ENCODE measurements at regions not wholly inside any gene's neighbourhood (a gene's known extent, or its start where the extent isn't known, plus 50 kb on each side); places are given as distances from the start of the nearest gene placed in this dataset.
"Not testable (repeated sequence)": the region's sequence is repeated elsewhere in the genome, so short reads cannot be mapped to it uniquely, and the experiment has no call there.

- in situ Hi-C loops (cut with MboI; ENCODE audit: low sequenced_read_pairs); H2BK15ac ChIP-seq (ENCODE audit: low read depth, low read length); H3K4me3 ChIP-seq (ENCODE audit: insufficient read depth, low read depth, low read length); H3K4me1 ChIP-seq (ENCODE audit: control insufficient read depth, insufficient read depth, low read length); H3K27me3 ChIP-seq (ENCODE audit: control insufficient read depth, insufficient read depth, low read length); H2AFZ ChIP-seq (replicated peaks; ENCODE audit: low read length, poor library complexity); H3K9me1 ChIP-seq (ENCODE audit: insufficient read depth, low read length); H3K9ac ChIP-seq (ENCODE audit: low read depth, low read length); BruUV-seq (replicated peaks); intact Hi-C loops (cut with micrococcal nuclease); H3K18ac ChIP-seq (ENCODE audit: low read depth, low read length); H4K20me1 ChIP-seq (ENCODE audit: insufficient read depth, low read length); H4K91ac ChIP-seq (ENCODE audit: insufficient read depth, low read depth, low read length); ATAC-seq (ENCODE audit: low read depth); H2BK120ac ChIP-seq (ENCODE audit: low read depth, low read length); H3K4me2 ChIP-seq (ENCODE audit: low read depth, low read length); H3K27ac ChIP-seq (ENCODE audit: insufficient read depth, low read length); H3K9me3 ChIP-seq (ENCODE audit: control insufficient read depth, insufficient read depth, low read length); H2BK5ac ChIP-seq (ENCODE audit: low read depth, low read length, poor library complexity, severe bottlenecking); H3K23ac ChIP-seq (ENCODE audit: low read depth, low read length); H3K36me3 ChIP-seq (ENCODE audit: control insufficient read depth, insufficient read depth, low read length); H2AK5ac ChIP-seq (ENCODE audit: low read depth, low read length); H3K4ac ChIP-seq (ENCODE audit: low read depth, low read length); H3K79me1 ChIP-seq (ENCODE audit: low read depth in 1 of 2, low read length in 2 of 2); dilution Hi-C loops (cut with HindIII; ENCODE audit: low sequenced_read_pairs, unreplicated experiment); H3K14ac ChIP-seq (replicated peaks; ENCODE audit: low read depth, low read length); H2AK9ac ChIP-seq (replicated peaks; ENCODE audit: low read depth, low read length, poor library complexity); H4K5ac ChIP-seq (ENCODE audit: low read depth, low read length); POLR2A ChIA-PET (ENCODE audit: unreplicated experiment); H2BK20ac ChIP-seq (ENCODE audit: low read depth, low read length); H4K8ac ChIP-seq (ENCODE audit: low read depth in 2 of 2, low read length in 2 of 2); H3K56ac ChIP-seq (ENCODE audit: extremely low read depth, insufficient read depth, low read length): not testable (repeated sequence)
- peak; percentile 25 for DNase-seq
- CTCF ChIA-PET, result interaction anchor here (0.6 kb wide), 1 partner anchor 28 kb away, joined by 5 read pairs; no protein-coding TSS in a partner anchor
- WGBS, 2 experiments (ENCODE audit: extremely low coverage in 2 of 2, insufficient read length in 1 of 2), result no CpG with 5 or more reads among the region's 5 CpGs
Observed at GRCh38 chr7:66459783-66460413, 168.8 kb upstream of the KCTD7 start.
